Erythroblast (primary cell): ENCODE measurements at regions not wholly inside any gene's neighbourhood (a gene's known extent, or its start where the extent isn't known, plus 50 kb on each side); places are given as distances from the start of the nearest gene placed in this dataset.

Experiments
- GATA1 ChIP-seq: IDR thresholded peaks from 2 replicates; pipeline ENCODE4 v1.6.1; 2011; ENCODE audit warnings: low read depth, mild to moderate bottlenecking, control low read depth, low read length, moderate library complexity
- POLR2A ChIP-seq: IDR thresholded peaks from 2 replicates; pipeline ENCODE4 v1.6.1; 2011; ENCODE audit warnings: mild to moderate bottlenecking, low read length

- TF ChIP-seq POLR2A = no peak
- TF ChIP-seq GATA1 = no peak
Measured at GRCh38 chr7:46881507-46882127, 700.3 kb downstream of the TNS3 start.
